ENCODE measurements at regions not wholly inside any gene's neighbourhood (a gene's known extent, or its start where the extent isn't known, plus 50 kb on each side); places are given as distances from the start of the nearest gene placed in this dataset.
"Not testable (repeated sequence)": the region's sequence is repeated elsewhere in the genome, so short reads cannot be mapped to it uniquely, and the experiment has no call there.

DNA sequence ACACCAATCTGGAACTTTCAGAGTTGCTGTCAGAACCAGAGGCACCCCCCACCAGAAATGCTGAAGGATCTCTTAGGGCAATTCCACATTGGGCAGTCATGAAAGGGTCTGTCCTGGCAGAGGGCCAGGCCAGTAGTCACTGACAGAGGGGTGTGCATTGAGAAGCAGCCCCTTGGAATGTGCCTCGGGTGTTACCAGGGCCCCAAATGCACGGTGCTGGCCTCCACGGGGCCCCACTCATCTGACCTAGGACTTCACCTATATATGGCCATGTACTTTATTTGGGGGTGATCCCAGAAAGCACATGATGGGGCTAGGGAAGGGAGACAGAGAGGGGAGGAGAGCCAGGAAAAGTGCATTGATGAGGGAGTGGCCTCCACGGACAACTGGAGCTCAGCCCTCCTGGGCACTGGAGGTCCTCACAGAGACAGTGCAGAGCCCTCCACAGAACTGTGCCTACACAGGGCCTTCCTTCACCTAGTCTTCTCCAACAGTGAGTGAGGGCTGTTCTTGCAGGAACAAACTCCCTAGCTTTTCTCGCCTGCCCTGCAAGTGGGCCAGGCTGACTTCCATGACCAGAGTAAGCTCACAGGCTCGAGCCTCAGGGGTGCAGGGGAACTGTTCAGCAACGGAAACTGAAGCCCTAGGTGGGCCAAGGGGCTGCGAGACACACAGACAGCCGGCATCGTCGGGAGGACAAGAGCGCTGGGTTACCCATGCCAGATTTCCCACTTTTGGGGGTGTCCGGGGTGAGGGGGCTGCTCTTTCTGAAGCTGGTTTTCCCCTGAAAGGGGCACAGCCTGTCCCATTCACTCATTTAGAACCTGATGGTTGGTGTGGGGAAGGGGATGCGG lies 136.2 kb downstream of the HMX1 start:
- DNase-seq (ENCODE audit: low spot score): no peak

DNA sequence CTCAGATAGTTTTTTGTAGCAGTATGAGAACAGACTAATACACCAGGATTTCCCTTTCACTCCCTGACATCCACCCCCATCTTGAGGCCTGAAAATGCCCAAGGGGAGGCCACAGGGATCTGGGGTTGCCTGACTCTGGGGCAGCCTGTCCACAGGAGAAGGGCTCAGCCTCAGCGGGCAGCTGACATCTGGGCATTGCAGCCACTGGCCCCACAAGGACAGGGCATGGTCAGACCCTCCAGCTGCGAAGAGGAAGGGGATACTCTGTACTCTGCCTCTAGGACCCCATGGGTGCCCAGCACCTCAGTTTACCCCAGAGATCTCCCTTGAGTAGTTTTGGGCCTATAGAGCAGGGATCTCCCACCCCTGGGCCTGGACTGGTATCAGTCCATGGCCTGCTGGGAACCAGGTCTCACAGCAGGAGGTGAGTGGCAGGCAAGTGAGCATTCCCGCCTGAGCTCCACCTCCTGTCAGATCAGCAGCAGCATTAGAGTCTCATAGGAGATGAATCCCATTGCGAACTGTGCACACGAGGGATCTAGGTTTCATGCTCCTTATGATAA lies 138.9 kb downstream of the HMX1 start:
- DNase-seq (ENCODE audit: low spot score): no peak

DNA sequence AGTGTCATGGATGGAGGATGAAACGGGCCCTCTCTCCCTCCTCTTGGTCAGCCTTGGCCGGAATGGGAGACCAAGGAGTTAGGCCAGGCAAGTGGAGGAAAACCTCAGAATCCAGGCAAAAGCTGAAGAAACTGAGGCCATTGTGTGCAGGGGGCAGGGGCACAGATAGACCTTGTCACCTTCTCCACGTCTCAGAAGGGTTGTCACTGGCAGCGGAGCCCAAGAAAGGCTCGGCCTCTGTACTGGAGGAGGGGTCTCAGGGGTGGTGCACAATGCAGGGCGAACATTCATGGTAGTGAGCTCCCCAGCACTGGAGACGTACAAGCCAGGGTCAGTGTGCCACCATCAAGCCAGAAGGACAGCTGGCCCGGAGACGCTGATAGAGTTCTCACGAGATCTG lies 139.5 kb downstream of the CPZ start:
- no peak for DNase-seq (ENCODE audit: low spot score)

DNA sequence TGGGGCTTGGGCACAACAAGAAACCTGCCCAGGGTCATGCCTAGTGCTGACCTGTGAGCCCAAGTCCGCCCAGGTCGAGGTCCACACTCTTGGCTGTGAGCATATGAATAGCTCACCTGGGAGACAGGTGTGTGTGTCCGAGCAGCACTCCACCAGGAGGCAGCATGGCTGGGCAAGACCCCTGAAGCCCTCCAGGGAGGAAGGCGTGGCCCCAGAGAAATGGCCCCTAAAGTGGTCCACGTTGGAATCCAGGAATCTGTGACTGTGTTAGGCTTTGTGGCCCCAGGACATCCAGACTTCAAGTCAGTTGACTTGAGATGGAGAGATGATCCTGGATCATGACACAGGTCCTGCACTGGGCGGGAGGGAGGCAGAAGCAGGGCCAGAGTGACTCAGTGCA lies 138.8 kb downstream of the CPZ start:
- no peak for DNase-seq (ENCODE audit: low spot score)

GRCh38 chr4:8730681-8731080 lies 138.1 kb downstream of the CPZ start:
- DNase-seq (ENCODE audit: low spot score): no peak

DNA sequence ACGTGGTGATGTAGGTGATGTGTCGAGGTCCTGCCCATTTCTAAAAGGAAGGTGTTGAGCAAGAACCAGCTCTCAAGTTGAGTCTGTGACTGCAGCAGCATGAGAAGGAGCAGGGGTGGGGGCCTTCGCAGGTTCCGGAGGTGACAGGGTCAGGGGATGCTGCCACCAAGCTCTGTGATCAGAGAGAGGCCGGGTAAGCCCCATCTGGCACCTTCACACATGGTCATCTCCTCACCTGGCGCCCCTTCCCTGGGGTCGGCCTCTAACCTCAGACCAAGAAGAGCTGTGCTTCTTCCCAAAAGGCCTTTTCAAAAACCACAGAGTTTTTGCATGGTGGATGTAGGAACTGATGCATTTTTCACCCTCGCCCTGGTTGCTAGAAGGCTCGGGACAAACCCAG lies 137.6 kb downstream of the CPZ start:
- DNase-seq (ENCODE audit: low spot score): no peak

GRCh38 chr4:8729408-8730149 lies 137.0 kb downstream of the CPZ start:
- no peak for DNase-seq (ENCODE audit: low spot score)

GRCh38 chr4:8728536-8729407 lies 136.2 kb downstream of the CPZ start:
- DNase-seq (ENCODE audit: low spot score): no peak

GRCh38 chr4:8727546-8728510 lies 135.3 kb downstream of the CPZ start:
- no peak for DNase-seq (ENCODE audit: low spot score)

GRCh38 chr4:8727131-8727530 lies 134.6 kb downstream of the CPZ start:
- DNase-seq (ENCODE audit: low spot score): no peak

GRCh38 chr4:8726344-8726851 lies 133.8 kb downstream of the CPZ start:
- no peak for DNase-seq (ENCODE audit: low spot score)

- DNase-seq (ENCODE audit: low spot score): no peak
Measured at GRCh38 chr4:8725845-8726244, 133.3 kb downstream of the CPZ start.

- no peak for DNase-seq (ENCODE audit: low spot score)
Measured at GRCh38 chr4:8725071-8725841, 132.7 kb downstream of the CPZ start.

DNA sequence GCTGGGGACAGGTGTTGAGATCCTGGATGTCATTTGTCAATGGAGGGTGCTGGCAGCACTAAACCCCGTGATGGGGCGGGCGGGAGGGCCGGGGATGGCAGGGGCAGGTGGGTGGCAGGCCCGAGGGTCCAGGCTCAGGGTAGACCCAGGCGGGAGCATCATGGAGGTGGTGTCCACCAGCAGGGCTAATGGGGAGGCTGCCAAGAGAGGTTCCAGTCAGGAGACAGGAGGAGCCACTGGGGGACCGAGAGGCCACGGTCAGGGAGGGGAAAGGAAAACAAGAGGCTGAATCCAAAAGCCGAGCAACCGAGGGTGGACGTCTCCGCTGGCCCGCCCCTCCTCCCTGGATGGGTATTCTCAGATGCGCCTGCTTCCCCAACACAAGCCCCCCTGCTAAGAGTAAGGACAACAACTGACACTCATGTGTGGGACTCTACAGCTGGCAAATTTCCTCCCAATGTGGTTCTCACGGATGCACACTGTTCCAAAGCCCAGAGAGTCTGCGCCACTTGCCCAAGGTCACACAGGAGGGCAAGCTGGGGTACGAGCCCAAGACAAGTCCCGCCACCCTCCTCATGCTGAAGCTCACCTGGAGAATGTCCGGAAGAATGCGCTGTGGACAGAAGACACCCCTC lies 132.0 kb downstream of the CPZ start:
- DNase-seq (ENCODE audit: low spot score): no peak

DNA sequence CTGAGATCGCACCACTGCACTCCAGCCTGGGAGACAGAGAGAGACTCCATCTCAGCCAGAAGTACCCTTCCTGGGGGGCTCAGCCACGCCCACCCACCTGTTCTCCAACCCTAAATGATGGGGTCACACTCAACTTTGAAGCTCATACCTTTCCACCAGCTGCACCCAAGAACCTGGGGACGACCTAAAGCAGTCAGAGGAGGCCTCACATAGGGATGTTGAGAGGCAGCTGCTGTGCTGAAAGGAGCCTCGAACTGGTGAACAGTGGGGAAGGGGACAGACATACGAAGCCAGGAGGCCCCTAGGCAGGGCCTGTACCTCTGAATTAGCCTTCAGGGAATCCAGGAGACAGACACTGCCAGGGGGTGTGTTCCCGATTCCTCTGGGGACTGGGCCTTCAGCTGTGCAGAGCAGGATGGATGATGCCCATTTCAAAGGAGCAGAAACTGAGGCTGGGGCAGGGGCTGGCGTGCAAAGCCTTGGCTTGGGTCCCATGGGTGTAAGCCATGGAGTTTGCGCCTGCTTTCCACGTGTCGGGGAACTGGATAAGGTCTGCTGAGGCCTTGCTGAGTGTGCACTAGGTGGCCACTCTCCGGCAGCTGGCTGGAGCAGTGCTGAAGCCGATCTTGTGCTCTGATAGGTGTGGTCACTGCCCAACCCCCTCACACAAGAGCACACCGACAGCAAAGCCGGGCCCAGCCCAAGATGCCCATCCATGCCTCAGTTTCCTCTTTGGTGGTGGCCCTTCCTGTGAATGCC lies 130.8 kb downstream of the CPZ start:
- no peak for DNase-seq (ENCODE audit: low spot score)

- no peak for DNase-seq (ENCODE audit: low spot score)
Measured at GRCh38 chr4:8722556-8722955, 130.0 kb downstream of the CPZ start.

DNA sequence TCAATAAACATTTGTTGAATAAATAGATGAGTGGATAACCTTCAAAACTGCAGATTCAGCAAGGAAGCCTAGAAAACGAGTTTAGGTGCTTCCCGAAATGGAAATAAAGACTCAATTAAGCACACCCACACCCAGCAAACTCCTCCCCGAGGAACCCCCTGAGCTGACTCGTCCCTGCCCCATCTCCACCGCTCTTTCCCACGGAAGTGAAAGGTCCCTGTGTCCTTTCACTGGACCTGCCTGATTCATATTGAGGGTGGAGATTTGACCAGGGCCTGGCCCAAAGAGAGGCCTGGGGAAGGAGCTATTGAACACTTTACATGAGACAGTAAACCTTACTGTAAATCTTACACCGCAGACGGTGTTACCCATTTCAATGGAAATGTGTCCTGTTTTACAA lies 129.1 kb downstream of the CPZ start:
- no peak for DNase-seq (ENCODE audit: low spot score)

- no peak for DNase-seq (ENCODE audit: low spot score)
Measured at GRCh38 chr4:8719421-8719820, 126.9 kb downstream of the CPZ start.

DNA sequence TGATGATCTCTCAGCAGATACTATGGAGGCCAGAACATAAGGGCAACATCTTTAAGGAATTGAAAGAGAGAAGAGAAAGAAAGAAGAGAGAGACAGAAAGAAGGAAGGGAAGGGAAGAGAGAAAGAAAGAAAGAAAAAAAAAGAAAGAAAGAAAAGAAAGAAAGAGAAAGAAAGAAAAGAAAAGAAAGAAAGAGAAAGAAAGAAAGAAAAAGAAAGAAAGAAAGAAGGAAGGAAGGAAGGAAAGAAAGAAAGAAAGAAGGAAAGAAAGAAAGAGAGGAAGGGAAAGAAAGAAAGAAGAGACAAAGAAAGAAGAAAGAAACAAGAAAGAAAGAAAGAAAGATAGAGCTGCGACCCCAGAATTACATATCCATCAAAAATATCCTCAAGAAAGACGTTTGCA lies 124.9 kb downstream of the CPZ start:
- DNase-seq (ENCODE audit: low spot score): not testable (repeated sequence)
